DMS 273 treated with DMSO at 0.1 percent for 48 hours (cell line): ENCODE measurements at regions not wholly inside any gene's neighbourhood (a gene's known extent, or its start where the extent isn't known, plus 50 kb on each side); places are given as distances from the start of the nearest gene placed in this dataset.

ENCODE experiments used
- DNase-seq: peaks from one replicate; lab custom pipeline; 2025; lab: John Stamatoyannopoulos, UW

DNA sequence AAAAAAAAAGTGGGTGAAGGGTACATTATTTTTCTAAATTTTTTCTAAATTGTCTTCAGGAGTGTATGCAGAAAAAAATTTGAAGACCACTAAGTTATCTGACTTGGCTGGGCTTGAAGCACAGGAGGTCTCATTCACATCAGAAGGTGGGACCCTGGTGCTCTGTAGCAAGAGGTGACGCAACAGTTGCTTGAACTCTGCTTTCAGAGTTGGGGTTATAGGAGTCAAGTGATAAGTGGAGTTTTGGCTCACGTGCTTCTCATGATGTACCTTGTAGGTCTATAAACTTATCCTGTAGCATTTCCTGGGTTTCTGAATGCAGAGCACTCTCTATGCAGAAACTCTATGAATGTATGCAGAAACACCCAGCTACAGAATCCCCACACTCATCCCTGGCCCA lies 58.5 kb upstream of the FOXC1 start:
- no peak for DNase-seq

DNA sequence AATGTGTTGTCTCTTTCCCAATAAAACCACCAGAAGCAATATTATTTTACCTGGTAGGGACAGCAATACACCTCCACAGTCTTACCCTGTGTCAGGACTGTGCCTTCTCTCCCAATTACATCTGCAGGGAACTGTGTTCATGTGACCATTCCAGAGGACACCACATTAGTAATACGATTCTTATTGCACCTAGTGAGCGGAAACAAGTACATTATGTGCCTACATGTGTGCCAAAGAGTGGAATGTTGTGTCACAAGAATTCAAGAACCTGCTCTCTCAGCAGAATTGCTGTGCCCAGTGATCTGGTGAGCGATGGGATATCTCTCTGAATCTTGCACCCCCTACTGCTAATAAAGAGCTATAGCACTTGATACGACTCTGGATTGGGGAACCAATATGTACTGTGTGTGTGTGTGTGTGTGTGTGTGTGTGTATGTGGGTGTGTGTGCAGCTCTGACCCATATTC lies 57.4 kb upstream of the FOXC1 start:
- no peak for DNase-seq

DNA sequence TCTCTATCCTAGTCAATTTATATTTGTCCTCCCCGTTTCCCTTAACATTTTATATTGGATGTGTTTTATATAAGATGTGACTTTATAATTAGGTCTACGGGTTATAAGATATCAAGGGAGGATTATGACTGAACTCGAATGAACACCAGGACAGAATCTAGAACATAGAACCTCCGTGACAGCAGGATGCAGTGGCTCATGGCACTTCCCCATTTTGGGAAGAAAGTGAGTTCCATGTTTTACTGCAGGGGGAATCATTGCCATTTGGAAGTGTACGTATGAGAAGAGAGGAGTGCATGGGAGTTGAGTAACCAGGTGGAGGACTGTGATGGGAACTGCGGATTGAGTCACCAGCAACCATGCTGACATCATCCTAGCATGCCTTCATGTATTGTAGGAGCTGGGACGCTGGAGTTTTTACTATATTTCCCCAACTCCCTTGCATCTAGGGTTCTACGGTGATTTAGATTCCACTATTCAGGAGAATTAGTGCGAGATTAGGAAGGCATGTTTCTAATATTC lies 56.1 kb upstream of the FOXC1 start:
- DNase-seq, result no peak

DNA sequence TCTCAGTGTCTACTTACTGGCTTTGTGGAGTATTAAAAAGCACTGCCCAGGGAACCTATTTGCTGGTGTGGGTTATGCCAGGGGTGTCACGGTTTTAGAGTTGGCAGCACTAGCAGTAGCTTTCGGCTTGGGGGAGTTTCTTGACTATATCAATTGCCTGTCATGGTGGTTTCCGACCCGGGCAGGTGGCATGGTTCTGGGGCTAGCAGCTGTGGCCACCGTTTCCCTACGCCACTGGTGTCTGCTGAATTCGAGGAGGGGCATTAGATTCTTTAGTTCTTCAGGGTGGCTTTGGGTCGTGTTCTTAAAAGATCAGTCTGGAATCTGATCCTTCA lies 55.6 kb upstream of the FOXC1 start:
- DNase-seq, result no peak

DNA sequence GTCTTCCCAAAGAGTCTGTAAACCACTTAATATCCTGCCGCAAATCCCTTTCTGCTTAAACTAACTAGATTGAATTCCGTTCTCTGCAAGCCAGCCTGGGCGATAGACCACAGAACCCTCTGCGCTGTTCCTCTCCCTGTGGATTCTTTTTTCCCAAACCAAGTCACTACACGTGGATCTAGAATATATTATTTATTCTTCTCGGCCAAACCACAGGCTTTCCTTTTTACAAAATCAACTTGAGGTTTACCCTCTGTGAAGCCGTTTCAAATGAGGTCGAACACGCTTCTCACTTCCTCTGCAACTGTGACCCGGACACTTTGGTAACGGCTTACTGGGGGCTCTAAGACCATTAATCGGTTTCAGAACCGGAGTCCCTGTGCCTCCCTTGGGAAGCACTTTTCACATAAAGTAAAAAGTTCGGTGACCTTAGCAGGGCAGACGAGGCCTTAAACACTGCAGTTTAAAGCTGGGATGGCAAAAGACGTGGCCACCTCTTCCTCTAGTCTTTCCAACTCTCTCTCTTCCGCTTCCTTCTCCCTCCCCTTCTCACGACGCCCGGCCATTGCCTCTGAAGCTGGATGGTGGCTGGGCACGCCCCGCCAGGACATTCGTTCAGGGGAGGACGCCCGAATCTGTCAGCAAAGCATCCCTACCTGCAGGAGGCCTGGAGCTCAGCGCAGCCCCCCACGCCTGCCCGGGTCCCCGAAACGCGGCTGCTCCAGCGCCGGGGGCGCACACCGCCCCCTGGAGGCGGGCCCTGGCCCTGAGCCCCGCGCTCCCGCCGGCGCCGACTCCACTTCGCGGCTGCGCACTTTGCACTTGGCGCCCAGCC lies 55.0 kb upstream of the FOXC1 start:
- no peak for DNase-seq

DNA sequence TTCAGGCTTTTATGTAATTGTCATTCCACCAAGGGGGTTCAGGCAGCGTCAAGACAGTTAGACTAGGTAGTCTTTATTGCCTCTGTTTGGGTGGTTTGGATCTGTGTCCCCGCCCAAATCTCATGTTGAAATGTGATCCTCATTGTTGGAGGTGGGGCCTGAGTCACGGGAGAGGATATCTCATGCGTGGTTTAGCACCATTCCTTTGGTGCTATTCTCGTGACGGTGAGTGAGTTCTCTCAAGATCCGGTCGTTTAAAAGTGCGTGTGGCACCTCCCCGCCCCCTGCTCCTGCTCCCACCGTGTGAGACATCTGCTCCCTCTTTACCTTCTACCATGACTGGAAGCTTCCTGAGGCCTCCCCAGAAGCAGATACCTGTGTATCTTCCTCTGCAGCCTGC lies 51.3 kb upstream of the FOXC1 start:
- DNase-seq, result no peak
